Fibroblast of lung (primary cell): ENCODE measurements at regions not wholly inside any gene's neighbourhood (a gene's known extent, or its start where the extent isn't known, plus 50 kb on each side); places are given as distances from the start of the nearest gene placed in this dataset.

ENCODE experiments used
- EZH2 ChIP-seq: IDR thresholded peaks from 2 replicates; pipeline ENCODE4 v1.5.1; 2012; ENCODE audit warnings: low read length, control low read depth, mild to moderate bottlenecking; ENCODE audit errors: missing control alignments
- TF ChIP-seq, protein P1 (sequence below), 2 donors: IDR thresholded peaks in 1 of 2; conservative IDR thresholded peaks in 1 of 2; 1 replicate in 1 of 2; 2 replicates in 1 of 2; pipeline ENCODE4 v1.5.1; 2011 to 2012; ENCODE audit warnings: low read length in 2 of 2, control low read depth in 1 of 2, inconsistent platforms in 1 of 2, low read depth in 1 of 2, mild to moderate bottlenecking in 1 of 2

DNA sequence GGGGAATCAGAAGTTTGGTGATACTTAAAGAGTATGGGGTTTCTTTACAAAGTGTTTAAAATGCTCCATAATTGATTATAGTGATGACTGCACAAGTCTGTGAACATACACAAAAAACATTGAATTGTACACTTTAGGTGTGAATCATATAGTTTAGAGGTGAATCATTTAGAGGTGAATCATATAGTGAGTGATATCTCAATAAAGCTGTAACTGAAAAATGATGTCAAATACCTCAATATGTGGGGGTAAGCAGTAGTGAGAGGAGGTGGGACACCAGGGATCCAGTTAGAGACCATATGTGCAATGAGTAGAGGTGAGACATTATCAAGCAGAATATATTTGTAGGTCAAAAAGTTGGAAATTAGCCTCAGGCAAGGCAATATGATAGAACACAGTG, 264.5 kb downstream of the PMP22 start:
- TF ChIP-seq, protein P1, sequence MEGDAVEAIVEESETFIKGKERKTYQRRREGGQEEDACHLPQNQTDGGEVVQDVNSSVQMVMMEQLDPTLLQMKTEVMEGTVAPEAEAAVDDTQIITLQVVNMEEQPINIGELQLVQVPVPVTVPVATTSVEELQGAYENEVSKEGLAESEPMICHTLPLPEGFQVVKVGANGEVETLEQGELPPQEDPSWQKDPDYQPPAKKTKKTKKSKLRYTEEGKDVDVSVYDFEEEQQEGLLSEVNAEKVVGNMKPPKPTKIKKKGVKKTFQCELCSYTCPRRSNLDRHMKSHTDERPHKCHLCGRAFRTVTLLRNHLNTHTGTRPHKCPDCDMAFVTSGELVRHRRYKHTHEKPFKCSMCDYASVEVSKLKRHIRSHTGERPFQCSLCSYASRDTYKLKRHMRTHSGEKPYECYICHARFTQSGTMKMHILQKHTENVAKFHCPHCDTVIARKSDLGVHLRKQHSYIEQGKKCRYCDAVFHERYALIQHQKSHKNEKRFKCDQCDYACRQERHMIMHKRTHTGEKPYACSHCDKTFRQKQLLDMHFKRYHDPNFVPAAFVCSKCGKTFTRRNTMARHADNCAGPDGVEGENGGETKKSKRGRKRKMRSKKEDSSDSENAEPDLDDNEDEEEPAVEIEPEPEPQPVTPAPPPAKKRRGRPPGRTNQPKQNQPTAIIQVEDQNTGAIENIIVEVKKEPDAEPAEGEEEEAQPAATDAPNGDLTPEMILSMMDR (conservative IDR thresholded peaks at IDR 0.05 in 1 of 2, IDR thresholded peaks at IDR 0.05 in 1 of 2; ENCODE audit: low read depth in 1 of 2, low read length in 2 of 2) = no peak
- no peak for TF ChIP-seq EZH2
